Psoas muscle (tissue), 7 donors: ENCODE measurements at regions not wholly inside any gene's neighbourhood (a gene's known extent, or its start where the extent isn't known, plus 50 kb on each side); places are given as distances from the start of the nearest gene placed in this dataset.

ENCODE experiments used
- ATAC-seq, 4 donors: fragments of 200-7000 bp; cut with Tn5 transposase; one replicate each; pipeline ENCODE4 v1.9.1; 2020; ENCODE audit warnings: moderate library complexity in 3 of 4, mild to moderate bottlenecking in 2 of 4
- DNase-seq, 2 donors: peaks; one replicate each; pipeline ENCODE4 v3.0.0-alpha.2; 2020
- H3K27ac ChIP-seq: fragments of 200-600 bp; one replicate; pipeline ENCODE4 v1.8.0; 2022
- H3K27me3 ChIP-seq, 3 donors: fragments of 200-600 bp in 1 of 3; one replicate each; pipeline versions ENCODE4 v1.6.1 to v1.8.0; 2013 to 2022; ENCODE audit warnings: low read length in 2 of 3, mild to moderate bottlenecking in 2 of 3, moderate library complexity in 1 of 3; ENCODE audit not compliant: insufficient read depth in 3 of 3
- H3K36me3 ChIP-seq, 2 donors: fragments of 200-600 bp in 1 of 2; one replicate each; pipeline versions ENCODE4 v1.6.1 to v1.8.0; 2013 to 2022; ENCODE audit warnings: low read depth in 1 of 2, mild to moderate bottlenecking in 1 of 2, moderate library complexity in 1 of 2; ENCODE audit not compliant: insufficient read depth in 1 of 2
- H3K4me1 ChIP-seq: fragments of 200-600 bp; one replicate; pipeline ENCODE4 v1.8.0; 2022
- H3K4me3 ChIP-seq: fragments of 200-600 bp; one replicate; pipeline ENCODE4 v1.8.0; 2022; ENCODE audit warnings: mild to moderate bottlenecking
- H3K9me3 ChIP-seq: fragments of 200-600 bp; one replicate; pipeline ENCODE4 v1.8.0; 2022
- CTCF ChIP-seq: fragments of 200-600 bp; IDR thresholded peaks from one replicate; pipeline ENCODE4 v1.8.0; 2022; ENCODE audit warnings: antibody characterized with exemption
- WGBS, 3 donors: extraction: QIAGEN DNeasy Blood & Tissue Kit; methylation state at CpG; one replicate each; pipeline versions ENCODE4 v1.1.6 to v1.1.7; 2013; 5-methylcytosine and 5-hydroxymethylcytosine counted together
- intact Hi-C, 2 donors: fragments of 100-400 bp; cut with DNase I; formaldehyde crosslinking; loops; one replicate each; pipeline versions ENCODE4 v1.11.0 to v1.14.2; 2022
- donor health status: healthy with polysubstance abuse.
- donor health status: DM: no; HTN: no; CAD: no; lungs with moderate emphysema.
- donor health status: Bipolar disorder and iron deficiency.
- donor health status: healthy.
- donor health status: DM: yes; HTN: yes; CAD: no.
- donor health status: DM: no; HTN: no; CAD: no.
- donor health status: DM: yes; HTN: yes; CAD: no.

- no peaks in the 10 kb centered on the region for H3K9me3 ChIP-seq
- no peak for ATAC-seq
- no peak overlapping the region for H3K27ac ChIP-seq
- WGBS, 3 donors: 29 to 41% (median 34%) methylated on average over 16 to 17 of the region's 17 CpGs
- TF ChIP-seq CTCF: no peak
- H3K4me1 ChIP-seq: no peaks in the 10 kb centered on the region
- intact Hi-C loops: no loop called here
- H3K4me3 ChIP-seq: no peak overlapping the region
- no peaks in the 10 kb centered on the region for H3K36me3 ChIP-seq
- peaks cover 0 to 2% (median 0%) of the 10 kb centered on the region in 3 donors for H3K27me3 ChIP-seq
- peak in 1 of 2 donors; percentile 34 for DNase-seq
Observed at GRCh38 chr7:71015252-71015900, 116.6 kb upstream of the GALNT17 start.

- no peak for ATAC-seq
- intact Hi-C loops: no loop called here
- H3K9me3 ChIP-seq: no peaks in the 10 kb centered on the region
- H3K4me1 ChIP-seq: no peaks in the 10 kb centered on the region
- H3K27me3 ChIP-seq: peaks cover 0 to 2% (median 0%) of the 10 kb centered on the region in 3 donors
- H3K27ac ChIP-seq: no peak overlapping the region
- 60 to 63% (median 60%) methylated on average over 2 of the region's 2 CpGs for WGBS, 3 donors
- no peak for TF ChIP-seq CTCF
- H3K36me3 ChIP-seq: no peaks in the 10 kb centered on the region
- DNase-seq: no peak
- no peak overlapping the region for H3K4me3 ChIP-seq
Observed at GRCh38 chr7:71016401-71016800, 115.5 kb upstream of the GALNT17 start.

GRCh38 chr7:71017602-71018001 is 114.3 kb upstream of the GALNT17 start:
- Histone ChIP-seq H3K27me3 (peaks cover 0 to 2% (median 0%) of the 10 kb centered on the region in 3 donors), H3K27ac (no peak overlapping the region), H3K9me3 (no peaks in the 10 kb centered on the region), H3K36me3 (no peaks in the 10 kb centered on the region), H3K4me1 (no peaks in the 10 kb centered on the region), H3K4me3 (no peak overlapping the region)
- intact Hi-C loops: no loop called here
- WGBS, 3 donors: 91 to 96% (median 96%) methylated on average over 17 of the region's 17 CpGs
- ATAC-seq: no peak
- no peak for TF ChIP-seq CTCF
- DNase-seq: no peak

GRCh38 chr7:71019706-71020105 is 112.2 kb upstream of the GALNT17 start:
- TF ChIP-seq CTCF: no peak
- DNase-seq: peak in 1 of 2 donors; percentile 33

GRCh38 chr7:71021131-71021530 is 110.8 kb upstream of the GALNT17 start:
- DNase-seq (no peak), ATAC-seq (no peak)
- Histone ChIP-seq H3K4me1 (no peaks in the 10 kb centered on the region), H3K4me3 (no peak overlapping the region), H3K36me3 (no peaks in the 10 kb centered on the region), H3K9me3 (no peaks in the 10 kb centered on the region), H3K27ac (no peak overlapping the region), H3K27me3 (no peaks in the 10 kb centered on the region)
- no peak for TF ChIP-seq CTCF
- intact Hi-C loops: no loop called here
- 83 to 88% (median 85%) methylated on average over 4 of the region's 4 CpGs for WGBS, 3 donors

More at GRCh38 chr7:71019706-71020105, 112.2 kb upstream of the GALNT17 start:
- Histone ChIP-seq H3K27me3 (peaks cover 0 to 2% (median 0%) of the 10 kb centered on the region in 3 donors), H3K36me3 (no peaks in the 10 kb centered on the region), H3K4me1 (no peaks in the 10 kb centered on the region), H3K9me3 (no peaks in the 10 kb centered on the region), H3K27ac (no peak overlapping the region), H3K4me3 (no peak overlapping the region)
- intact Hi-C loops: no loop called here
- WGBS, 3 donors: 18 to 35% (median 21%) methylated on average over 7 of the region's 7 CpGs
- no peak for ATAC-seq
